Uterus (tissue), 3 donors: ENCODE measurements at regions not wholly inside any gene's neighbourhood (a gene's known extent, or its start where the extent isn't known, plus 50 kb on each side); places are given as distances from the start of the nearest gene placed in this dataset.
"Not testable (repeated sequence)": the region's sequence is repeated elsewhere in the genome, so short reads cannot be mapped to it uniquely, and the experiment has no call there.

Experiments used
- DNase-seq, 2 donors: peaks; one replicate each; pipeline ENCODE4 v3.0.0-alpha.2; 2019 to 2020
- H3K27ac ChIP-seq, 2 donors: fragments of 200-600 bp; sonication (generic); 1 replicate in 1 of 2; 2 replicates in 1 of 2; pipeline ENCODE4 v1.5.1; 2016 to 2018
- H3K27me3 ChIP-seq, 2 donors: fragments of 200-600 bp; sonication (generic); one replicate each; pipeline ENCODE4 v1.5.1; 2018 to 2019; ENCODE audit warnings: control low read depth in 1 of 2
- H3K36me3 ChIP-seq, 2 donors: fragments of 200-600 bp; sonication (generic); one replicate each; pipeline ENCODE4 v1.5.1; 2019; ENCODE audit warnings: control low read depth in 1 of 2
- H3K4me1 ChIP-seq, 2 donors: fragments of 200-600 bp; sonication (generic); one replicate each; pipeline ENCODE4 v1.5.1; 2018 to 2019; ENCODE audit warnings: control low read depth in 1 of 2
- H3K4me3 ChIP-seq, 2 donors: fragments of 200-600 bp; sonication (generic); 1 replicate in 1 of 2; 2 replicates in 1 of 2; pipeline ENCODE4 v1.5.1; 2018 to 2019; ENCODE audit warnings: mild to moderate bottlenecking in 1 of 2
- H3K9me3 ChIP-seq, 2 donors: fragments of 200-600 bp; sonication (generic); one replicate each; pipeline ENCODE4 v1.5.1; 2019; ENCODE audit warnings: control low read depth in 1 of 2
- POLR2A ChIP-seq, 2 donors: fragments of 450-650 bp; IDR thresholded peaks; one replicate each; pipeline ENCODE4 v1.6.1; 2016; ENCODE audit warnings: antibody characterized with exemption in 2 of 2, mild to moderate bottlenecking in 1 of 2, moderate library complexity in 1 of 2
- intact Hi-C: fragments of 100-400 bp; cut with DNase I; formaldehyde crosslinking; loops from one replicate; pipeline ENCODE4 v1.15.1; 2023; ENCODE audit warnings: low total_unique reads
- TF ChIP-seq, protein P1 (sequence below), 4 experiments: fragments of 200-600 bp in 2 of 4; fragments of 450-650 bp in 2 of 4; sonication (generic) in 2 of 4; IDR thresholded peaks; one replicate each; pipeline ENCODE4 v1.5.1; 2016 to 2019; ENCODE audit warnings: antibody characterized with exemption in 4 of 4, mild to moderate bottlenecking in 2 of 4, moderate library complexity in 1 of 4
- donor health status: DM: yes; HTN: yes; CAD: no.

DNA sequence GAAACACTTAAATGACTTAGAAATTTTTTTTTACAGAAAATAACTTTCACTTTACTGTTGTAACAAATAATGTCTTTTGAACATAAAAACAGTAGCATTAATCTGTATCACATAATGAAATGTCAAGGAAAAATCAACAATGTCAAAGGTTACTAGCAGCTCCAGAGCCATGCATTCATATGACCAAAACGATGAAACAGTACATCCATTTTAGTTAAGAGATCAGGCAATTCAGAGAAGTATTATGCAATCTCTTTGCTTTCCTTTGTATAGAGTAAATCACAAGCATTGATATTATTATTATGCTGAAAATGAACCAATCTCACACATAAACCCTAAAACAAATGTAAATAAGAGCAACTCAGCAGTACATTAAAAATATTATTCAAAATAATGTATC, 748.9 kb downstream of the PLA2G4A start:
- intact Hi-C loops: no loop called here
- no peaks in the 10 kb centered on the region for H3K9me3 ChIP-seq
- no peaks in the 10 kb centered on the region for H3K4me1 ChIP-seq
- no peak for DNase-seq
- H3K4me3 ChIP-seq: no peak overlapping the region
- no peaks in the 10 kb centered on the region for H3K36me3 ChIP-seq
- no peak overlapping the region for H3K27ac ChIP-seq
- TF ChIP-seq POLR2A (IDR thresholded peaks at IDR 0.05): no peak
- TF ChIP-seq, protein P1, sequence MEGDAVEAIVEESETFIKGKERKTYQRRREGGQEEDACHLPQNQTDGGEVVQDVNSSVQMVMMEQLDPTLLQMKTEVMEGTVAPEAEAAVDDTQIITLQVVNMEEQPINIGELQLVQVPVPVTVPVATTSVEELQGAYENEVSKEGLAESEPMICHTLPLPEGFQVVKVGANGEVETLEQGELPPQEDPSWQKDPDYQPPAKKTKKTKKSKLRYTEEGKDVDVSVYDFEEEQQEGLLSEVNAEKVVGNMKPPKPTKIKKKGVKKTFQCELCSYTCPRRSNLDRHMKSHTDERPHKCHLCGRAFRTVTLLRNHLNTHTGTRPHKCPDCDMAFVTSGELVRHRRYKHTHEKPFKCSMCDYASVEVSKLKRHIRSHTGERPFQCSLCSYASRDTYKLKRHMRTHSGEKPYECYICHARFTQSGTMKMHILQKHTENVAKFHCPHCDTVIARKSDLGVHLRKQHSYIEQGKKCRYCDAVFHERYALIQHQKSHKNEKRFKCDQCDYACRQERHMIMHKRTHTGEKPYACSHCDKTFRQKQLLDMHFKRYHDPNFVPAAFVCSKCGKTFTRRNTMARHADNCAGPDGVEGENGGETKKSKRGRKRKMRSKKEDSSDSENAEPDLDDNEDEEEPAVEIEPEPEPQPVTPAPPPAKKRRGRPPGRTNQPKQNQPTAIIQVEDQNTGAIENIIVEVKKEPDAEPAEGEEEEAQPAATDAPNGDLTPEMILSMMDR (IDR thresholded peaks at IDR 0.05): no peak
- no peaks in the 10 kb centered on the region for H3K27me3 ChIP-seq

DNA sequence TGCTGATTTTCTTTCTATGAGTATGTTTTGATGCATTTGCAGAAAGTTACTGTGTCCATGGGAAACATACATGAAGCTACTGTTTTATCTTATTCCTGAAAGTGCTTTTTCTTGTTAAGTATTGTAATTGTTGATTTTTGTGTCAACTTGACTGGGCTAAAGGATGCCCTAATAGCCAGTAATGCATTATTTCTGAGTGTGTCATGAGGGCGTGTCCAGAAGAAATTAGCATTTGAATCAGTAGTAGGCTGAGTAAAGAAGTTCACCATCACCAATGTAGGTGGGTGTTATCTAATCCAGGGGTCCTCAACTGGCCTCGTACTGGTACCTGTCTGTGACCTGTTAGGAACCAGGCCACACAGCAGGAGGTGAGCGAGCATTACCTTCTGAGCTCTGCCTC, 760.2 kb downstream of the PLA2G4A start:
- no peak for DNase-seq
- TF ChIP-seq POLR2A (IDR thresholded peaks at IDR 0.05): no peak
- TF ChIP-seq, protein P1 (IDR thresholded peaks at IDR 0.05): no peak
- Histone ChIP-seq H3K27ac (no peak overlapping the region), H3K36me3 (no peaks in the 10 kb centered on the region), H3K9me3 (no peaks in the 10 kb centered on the region), H3K4me1 (no peaks in the 10 kb centered on the region), H3K4me3 (no peak overlapping the region), H3K27me3 (no peaks in the 10 kb centered on the region)
- intact Hi-C loops: no loop called here

DNA sequence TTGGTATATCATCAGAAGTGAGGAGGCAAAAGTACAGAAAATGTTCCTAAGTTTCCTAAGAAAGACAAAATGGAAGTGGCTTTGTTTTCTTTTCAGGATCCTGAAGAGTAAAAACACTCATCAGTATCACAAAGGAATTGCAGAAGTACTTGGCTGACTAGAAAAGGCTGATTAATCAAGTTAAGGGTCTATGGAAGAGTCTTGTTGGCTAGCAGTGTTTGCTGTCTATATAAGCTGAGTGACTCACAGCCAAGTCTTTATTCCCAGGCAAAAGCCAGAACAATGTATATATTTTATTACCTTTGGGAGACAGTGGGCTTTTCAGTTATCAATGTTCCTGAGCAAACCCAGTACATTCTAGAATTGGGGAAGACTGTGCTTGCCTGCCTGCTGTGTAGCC, 777.0 kb downstream of the PLA2G4A start:
- Histone ChIP-seq H3K27ac (no peak overlapping the region), H3K27me3 (no peaks in the 10 kb centered on the region), H3K4me3 (no peak overlapping the region), H3K4me1 (no peaks in the 10 kb centered on the region), H3K36me3 (no peaks in the 10 kb centered on the region), H3K9me3 (no peaks in the 10 kb centered on the region)
- intact Hi-C loops: no loop called here
- no peak for DNase-seq
- no peak for TF ChIP-seq POLR2A (IDR thresholded peaks at IDR 0.05)
- TF ChIP-seq, protein P1 (IDR thresholded peaks at IDR 0.05): no peak

DNA sequence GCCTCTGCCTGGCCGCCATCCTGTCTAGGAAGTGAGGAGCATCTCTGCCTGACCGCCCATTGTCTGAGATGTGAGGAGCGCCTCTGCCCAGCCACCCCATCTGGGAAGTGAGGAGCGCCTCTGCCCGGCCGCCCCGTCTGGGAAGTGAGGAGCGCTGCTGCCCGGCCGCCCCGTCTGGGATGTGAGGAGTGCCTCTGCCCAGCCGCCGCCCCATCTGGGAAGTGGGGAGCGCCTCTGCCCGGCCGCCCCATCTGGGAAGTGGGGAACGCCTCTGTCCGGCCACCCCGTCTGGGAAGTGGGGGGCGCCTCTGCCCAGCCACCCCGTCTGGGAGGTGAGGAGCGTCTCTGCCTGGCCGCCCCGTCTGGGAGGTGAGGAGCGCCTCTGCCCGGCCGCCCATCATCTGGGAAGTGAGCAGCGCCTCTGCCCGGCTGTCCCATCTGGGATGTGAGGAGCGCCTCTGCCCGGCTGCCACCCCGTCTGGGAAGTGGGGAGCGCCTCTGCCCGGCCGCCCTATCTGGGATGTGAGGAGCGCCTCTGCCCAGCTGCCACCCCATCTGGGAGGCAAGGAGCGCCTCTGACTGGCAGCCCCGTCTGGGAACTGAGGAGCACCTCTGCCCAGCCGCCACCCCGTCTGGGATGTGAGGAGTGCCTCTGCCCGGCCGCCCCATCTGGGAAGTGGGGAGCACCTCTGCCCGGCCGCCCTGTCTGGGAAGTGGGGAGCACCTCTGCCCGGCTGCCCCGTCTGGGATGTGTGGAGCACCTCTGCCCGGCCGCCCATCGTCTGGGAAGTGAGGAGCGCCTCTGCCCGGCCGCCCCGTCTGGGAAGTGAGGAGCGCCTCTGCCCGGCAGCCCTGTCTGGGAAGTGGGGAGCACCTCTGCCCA, 787.3 kb downstream of the PLA2G4A start:
- H3K4me1 ChIP-seq, H3K9me3 ChIP-seq, H3K4me3 ChIP-seq, intact Hi-C loops, H3K27ac ChIP-seq, H3K36me3 ChIP-seq, DNase-seq, H3K27me3 ChIP-seq: not testable (repeated sequence)

DNA sequence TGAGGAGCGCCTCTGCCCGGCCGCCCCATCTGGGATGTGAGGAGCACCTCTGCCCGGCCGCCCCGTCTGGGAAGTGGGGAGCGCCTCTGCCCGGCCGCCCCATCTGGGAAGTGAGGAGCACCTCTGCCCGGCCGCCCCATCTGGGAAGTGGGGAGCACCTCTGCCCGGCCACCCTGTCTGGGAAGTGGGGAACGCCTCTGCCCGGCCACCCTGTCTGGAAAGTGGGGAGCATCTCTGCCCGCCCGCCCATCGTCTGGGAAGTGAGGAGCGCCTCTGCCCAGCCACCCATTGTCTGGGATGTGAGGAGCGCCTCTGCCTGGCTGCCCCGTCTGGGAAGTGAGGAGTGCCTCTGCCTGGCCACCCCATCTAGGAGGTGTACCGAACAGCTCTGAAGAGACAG, 788.1 kb downstream of the PLA2G4A start:
- H3K4me3 ChIP-seq, H3K4me1 ChIP-seq, H3K27me3 ChIP-seq, H3K36me3 ChIP-seq, DNase-seq, intact Hi-C loops, H3K27ac ChIP-seq, H3K9me3 ChIP-seq: not testable (repeated sequence)

DNA sequence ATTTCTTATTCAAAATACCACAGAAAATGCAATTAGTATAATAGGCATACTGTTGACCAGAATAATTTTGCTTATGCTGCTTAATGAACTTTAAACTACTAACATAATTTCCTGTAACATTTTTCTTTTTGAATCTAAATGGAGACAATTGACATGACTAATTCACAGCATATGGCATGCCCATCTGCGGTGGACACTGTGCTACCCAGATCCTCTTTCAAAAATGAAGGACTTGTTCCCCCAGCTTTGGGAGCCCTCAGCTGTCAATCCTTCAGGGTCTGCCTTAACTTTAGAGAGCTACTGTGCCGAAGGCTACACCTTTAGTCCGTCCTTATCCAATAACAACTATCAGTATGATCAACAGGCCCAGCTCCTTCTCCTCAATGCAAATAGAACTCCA, 789.0 kb downstream of the PLA2G4A start:
- H3K27me3 ChIP-seq: no peaks in the 10 kb centered on the region
- no peaks in the 10 kb centered on the region for H3K36me3 ChIP-seq
- H3K4me1 ChIP-seq: no peaks in the 10 kb centered on the region
- no peak for TF ChIP-seq POLR2A (IDR thresholded peaks at IDR 0.05)
- TF ChIP-seq, protein P1 (IDR thresholded peaks at IDR 0.05): no peak
- no peak overlapping the region for H3K4me3 ChIP-seq
- DNase-seq: no peak
- no peak overlapping the region for H3K27ac ChIP-seq
- intact Hi-C loops: no loop called here
- H3K9me3 ChIP-seq: no peaks in the 10 kb centered on the region
